Mononuclear cell (primary cell): ENCODE measurements at regions not wholly inside any gene's neighbourhood (a gene's known extent, or its start where the extent isn't known, plus 50 kb on each side); places are given as distances from the start of the nearest gene placed in this dataset.

Experiments used
- H3K27me3 ChIP-seq: 2 replicates; pipeline ENCODE4 v1.6.0; 2011; ENCODE audit warnings: low read length, control low read depth; ENCODE audit not compliant: insufficient read depth
- H3K4me1 ChIP-seq: 2 replicates; pipeline ENCODE4 v1.5.1; 2011; ENCODE audit warnings: mild to moderate bottlenecking, low read length, control low read depth; ENCODE audit not compliant: insufficient read depth
- H3K4me3 ChIP-seq: 2 replicates; pipeline ENCODE4 v1.5.1; 2011; ENCODE audit warnings: mild to moderate bottlenecking, low read length, moderate library complexity
- H3K9me3 ChIP-seq: 2 replicates; pipeline ENCODE4 v1.5.1; 2011; ENCODE audit warnings: low read depth, mild to moderate bottlenecking, control low read depth, low read length

DNA sequence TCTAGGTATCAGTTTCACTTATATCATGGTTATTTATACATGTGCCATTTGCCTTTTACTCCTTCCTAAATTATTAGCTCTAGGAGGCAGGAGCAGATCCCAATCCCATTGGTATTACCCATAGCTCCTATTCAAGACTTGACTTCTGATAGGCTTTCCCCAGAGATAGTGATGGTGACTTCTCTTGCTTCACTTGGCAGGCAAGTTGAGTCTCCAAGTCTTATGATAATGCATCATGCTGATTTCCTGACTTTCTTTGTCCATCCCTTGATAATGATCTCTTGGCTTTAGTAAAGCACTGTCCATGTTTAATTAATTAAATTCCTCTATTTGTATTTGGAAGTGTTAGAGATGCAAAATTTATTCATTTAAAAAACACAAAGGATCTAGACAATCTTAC lies 253.5 kb upstream of the ADAMTS5 start:
- no peaks in the 10 kb centered on the region for H3K4me1 ChIP-seq
- no peak overlapping the region for H3K4me3 ChIP-seq
- H3K27me3 ChIP-seq, result no peaks in the 10 kb centered on the region
- no peaks in the 10 kb centered on the region for H3K9me3 ChIP-seq

DNA sequence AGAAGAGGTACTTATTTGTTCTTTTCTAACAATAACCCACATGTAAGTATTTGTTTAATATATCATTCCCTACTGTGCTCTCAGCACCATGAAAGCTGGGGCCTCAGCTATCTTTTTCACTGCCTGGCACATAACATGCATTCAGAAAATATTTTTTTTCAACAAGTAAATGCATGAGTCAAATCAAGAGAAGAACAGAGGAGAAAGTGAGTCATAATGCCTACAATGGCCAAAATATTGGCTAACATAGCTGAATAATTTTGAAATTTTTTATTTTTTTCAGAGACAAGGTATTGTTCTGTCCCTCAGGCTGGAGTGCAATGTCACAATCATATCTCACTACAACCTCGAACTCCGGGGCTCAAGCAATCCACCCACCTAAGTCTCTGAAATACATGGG lies 252.2 kb upstream of the ADAMTS5 start:
- Histone ChIP-seq H3K27me3 (no peaks in the 10 kb centered on the region), H3K4me3 (no peak overlapping the region), H3K9me3 (no peaks in the 10 kb centered on the region), H3K4me1 (no peaks in the 10 kb centered on the region)

DNA sequence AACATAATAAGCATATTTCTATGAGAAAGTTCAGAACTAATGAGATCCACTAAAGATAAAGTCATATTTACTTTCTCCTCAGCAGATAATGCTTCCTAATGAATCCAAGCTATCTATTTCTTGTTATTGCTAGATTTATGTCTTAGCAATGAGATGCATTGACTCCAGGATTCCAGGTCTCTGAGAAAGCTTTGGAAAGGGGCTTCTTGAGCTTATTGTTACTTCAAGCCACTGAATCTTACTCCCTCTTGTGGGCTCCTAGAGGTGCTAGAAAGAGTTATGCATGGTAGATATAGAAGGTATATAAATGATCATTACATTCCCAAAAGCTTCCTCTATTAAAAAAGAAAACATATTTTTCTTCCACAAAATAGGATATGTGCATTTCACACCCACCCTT lies 246.4 kb upstream of the ADAMTS5 start:
- H3K9me3 ChIP-seq, result no peaks in the 10 kb centered on the region
- no peaks in the 10 kb centered on the region for H3K4me1 ChIP-seq
- H3K4me3 ChIP-seq, result no peak overlapping the region
- H3K27me3 ChIP-seq, result no peaks in the 10 kb centered on the region

DNA sequence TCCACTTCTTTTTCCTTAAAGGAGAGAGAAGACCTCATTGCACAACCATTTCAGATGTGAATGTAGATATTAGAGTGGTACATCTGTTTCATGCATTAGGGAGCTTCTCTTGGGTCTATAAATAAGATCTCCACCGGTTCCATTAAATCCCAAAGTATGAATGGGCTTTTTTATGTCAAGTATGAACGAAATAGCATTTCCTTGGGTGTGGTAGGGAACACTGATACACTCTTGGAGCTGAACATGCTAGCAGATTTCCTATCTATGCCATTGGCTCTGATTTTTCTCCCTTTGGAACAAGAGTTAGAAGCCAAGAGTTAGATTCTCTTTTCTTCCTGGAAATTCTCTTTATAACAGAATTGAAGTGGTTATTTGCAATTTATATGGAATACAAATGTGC lies 245.6 kb upstream of the ADAMTS5 start:
- H3K4me3 ChIP-seq, result no peak overlapping the region
- no peaks in the 10 kb centered on the region for H3K4me1 ChIP-seq
- no peaks in the 10 kb centered on the region for H3K9me3 ChIP-seq
- H3K27me3 ChIP-seq, result no peaks in the 10 kb centered on the region

DNA sequence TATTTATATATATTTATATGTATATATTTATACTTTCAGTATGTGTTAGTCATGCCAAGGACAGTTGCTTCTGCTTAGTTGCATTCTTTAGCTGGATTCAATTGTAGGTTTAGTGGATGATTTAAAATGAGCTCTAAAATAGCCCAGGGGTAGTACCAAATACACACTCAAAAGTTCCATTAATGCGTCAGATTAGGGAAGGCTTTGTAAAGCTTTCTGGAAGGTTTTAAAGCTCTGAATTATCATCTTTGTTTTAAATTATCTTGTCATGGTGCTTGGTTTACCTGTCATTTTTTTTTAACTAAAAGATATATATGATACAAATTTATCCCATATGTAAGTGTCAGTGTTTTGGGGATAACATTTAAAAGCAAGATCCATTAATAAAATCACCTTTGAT lies 242.7 kb upstream of the ADAMTS5 start:
- no peak overlapping the region for H3K4me3 ChIP-seq
- H3K9me3 ChIP-seq, result no peaks in the 10 kb centered on the region
- H3K27me3 ChIP-seq, result no peaks in the 10 kb centered on the region
- no peaks in the 10 kb centered on the region for H3K4me1 ChIP-seq

DNA sequence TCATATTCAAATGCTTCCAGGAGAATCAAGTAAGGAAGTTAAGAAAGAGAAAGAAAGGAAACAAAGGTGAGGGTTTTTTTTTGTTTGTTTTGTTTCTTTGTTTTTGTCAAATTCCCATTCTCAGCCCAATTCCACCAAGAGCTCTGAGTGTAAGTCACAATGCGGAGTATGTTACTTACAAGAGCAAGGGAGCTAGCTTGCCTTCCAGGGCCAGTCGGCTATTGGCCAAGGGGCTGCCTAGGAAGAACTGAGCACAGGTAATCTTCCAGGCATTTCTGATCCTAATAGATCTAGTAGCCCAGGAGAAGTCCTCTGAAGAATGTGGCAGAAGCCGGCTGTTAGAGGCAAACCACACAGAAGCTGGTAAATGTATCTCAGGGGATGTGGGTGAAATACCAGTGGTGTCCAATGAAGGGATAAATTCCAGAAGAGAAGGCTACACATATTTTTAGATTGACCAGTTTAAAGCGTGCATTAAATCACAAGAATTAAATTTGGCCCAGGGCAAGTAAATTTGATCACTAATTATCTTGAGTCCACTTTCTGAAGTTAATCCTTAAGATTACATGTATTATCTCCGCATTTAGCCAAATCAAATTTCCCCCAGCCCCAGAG lies 239.6 kb upstream of the ADAMTS5 start:
- no peak overlapping the region for H3K4me3 ChIP-seq
- no peaks in the 10 kb centered on the region for H3K9me3 ChIP-seq
- no peaks in the 10 kb centered on the region for H3K27me3 ChIP-seq
- H3K4me1 ChIP-seq, result no peaks in the 10 kb centered on the region

DNA sequence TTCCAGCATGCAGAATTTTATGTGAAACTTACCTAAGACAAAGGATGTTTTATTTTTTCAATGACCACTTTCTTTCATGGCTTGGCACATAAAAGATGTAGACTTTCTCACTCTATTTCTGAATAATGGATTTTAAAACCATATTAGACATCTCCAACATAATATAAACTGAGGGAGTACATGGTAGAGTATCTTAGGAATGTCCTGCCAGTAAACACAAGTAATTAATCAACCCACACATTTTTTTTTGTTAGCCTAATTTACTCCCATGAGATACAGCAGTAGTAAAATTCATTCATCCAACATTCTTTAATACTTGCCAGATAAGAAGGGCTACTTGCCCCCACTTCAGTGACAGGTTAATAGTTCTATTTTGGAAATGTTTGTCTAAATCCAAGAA lies 235.4 kb upstream of the ADAMTS5 start:
- Histone ChIP-seq H3K4me1 (no peaks in the 10 kb centered on the region), H3K9me3 (no peaks in the 10 kb centered on the region), H3K27me3 (no peaks in the 10 kb centered on the region), H3K4me3 (no peak overlapping the region)

DNA sequence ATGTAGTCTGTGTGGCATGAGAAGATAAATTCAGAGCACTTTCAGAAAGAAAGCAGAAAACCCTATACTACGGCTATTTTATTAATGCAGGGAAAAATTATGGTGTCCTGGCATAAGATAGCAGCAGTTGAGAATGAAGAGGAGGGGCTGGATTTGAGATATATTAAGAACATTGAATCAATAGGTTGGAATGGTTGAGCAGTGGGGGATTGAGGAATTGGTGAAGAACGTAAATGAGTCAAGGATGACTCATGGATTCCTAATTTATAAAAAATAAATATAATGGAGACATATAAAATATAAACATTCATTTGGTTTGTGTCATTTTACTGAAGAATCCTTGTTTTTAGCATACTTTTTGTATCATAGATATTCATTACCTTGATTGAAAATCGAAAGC lies 234.3 kb upstream of the ADAMTS5 start:
- no peaks in the 10 kb centered on the region for H3K9me3 ChIP-seq
- no peak overlapping the region for H3K4me3 ChIP-seq
- no peaks in the 10 kb centered on the region for H3K4me1 ChIP-seq
- H3K27me3 ChIP-seq, result no peaks in the 10 kb centered on the region

DNA sequence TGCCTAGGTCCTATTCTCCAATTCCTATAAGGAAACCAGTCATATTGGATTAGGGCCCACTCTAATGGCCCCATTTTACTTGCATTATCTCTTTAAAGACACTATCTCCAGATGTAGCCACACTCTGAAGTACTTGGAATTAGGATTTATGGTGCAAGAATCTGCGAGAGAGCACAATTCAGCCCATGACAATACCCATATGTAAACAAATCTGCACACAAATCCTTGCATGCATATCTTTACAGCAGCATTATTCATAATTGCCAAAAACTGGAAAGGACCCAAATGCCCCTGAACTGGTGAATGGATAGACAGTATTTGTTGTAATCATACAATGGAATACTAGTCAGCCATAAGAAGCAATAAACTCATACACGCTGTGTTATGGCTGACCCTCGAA lies 229.8 kb upstream of the ADAMTS5 start:
- H3K9me3 ChIP-seq, result no peaks in the 10 kb centered on the region
- no peaks in the 10 kb centered on the region for H3K4me1 ChIP-seq
- H3K27me3 ChIP-seq, result no peaks in the 10 kb centered on the region
- no peak overlapping the region for H3K4me3 ChIP-seq

DNA sequence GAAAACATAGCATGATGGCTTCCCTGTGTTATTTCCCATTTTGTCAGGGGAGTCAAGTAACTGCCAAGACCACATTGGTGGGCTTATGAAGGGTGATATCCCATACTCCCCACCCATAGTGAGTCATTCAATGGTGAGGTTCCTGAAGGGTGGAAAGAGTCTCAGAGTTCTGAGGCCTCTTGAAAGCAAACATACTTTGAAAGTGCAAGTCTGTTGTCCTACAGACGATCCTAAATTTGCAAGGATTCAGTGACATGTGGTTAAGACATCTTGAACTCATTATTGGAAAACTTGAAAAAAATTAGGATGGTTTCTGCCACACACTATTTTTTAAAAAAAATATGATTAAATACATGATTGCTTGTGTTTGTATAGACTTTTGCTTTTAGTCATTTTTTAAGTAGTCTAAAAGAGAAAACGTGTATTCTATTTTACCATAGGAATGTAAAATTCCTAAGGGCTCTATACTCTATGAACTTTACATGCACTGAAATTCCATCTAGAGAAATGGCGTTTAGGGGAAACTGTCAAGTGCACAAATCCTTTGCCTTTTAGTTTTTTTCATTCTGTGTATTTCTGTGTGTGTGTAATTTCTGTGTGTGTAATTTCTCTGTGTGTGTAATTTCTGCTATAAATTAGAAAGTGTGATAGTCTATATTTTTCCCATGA lies 225.5 kb upstream of the ADAMTS5 start:
- no peaks in the 10 kb centered on the region for H3K9me3 ChIP-seq
- H3K4me1 ChIP-seq, result no peaks in the 10 kb centered on the region
- no peaks in the 10 kb centered on the region for H3K27me3 ChIP-seq
- no peak overlapping the region for H3K4me3 ChIP-seq

DNA sequence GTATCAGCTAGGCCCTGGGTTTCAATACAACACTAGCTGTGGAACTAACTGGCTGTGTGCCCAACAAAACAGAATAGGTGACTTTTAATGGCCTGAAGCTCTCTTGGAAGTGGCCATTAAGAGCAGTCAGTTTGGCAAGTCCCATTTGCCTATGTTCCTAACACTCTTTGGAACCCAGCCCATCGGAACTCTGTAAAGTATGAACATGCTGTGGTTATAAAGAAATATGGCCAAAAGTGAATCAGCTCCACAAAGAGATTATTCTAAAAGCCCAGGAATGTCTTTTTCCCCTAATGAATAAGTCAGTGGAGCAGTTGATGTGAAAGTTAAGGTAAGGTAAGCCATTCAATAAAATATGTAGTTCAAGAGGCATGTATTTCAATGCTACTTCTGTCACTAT lies 223.7 kb upstream of the ADAMTS5 start:
- Histone ChIP-seq H3K4me1 (no peaks in the 10 kb centered on the region), H3K4me3 (no peak overlapping the region), H3K27me3 (no peaks in the 10 kb centered on the region), H3K9me3 (no peaks in the 10 kb centered on the region)

DNA sequence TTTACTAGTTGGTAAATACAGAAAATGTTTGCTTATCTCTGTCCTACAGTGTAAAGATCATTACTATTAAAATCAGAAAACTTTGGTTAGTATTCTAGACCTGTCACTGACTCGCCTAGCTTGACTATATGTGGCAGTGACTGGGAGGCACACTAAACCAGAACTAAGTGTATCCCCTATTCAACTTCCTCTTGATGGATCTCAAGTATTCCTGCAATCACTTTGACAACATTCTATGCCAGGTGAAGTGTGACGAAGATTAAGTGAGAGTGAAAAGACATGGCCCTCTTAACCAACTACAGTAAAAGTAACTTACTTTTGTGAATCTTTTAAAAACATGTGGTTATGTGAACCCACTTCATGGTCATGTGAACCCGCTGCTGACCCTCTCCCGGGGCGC lies 223.0 kb upstream of the ADAMTS5 start:
- Histone ChIP-seq H3K4me3 (no peak overlapping the region), H3K27me3 (no peaks in the 10 kb centered on the region), H3K9me3 (no peaks in the 10 kb centered on the region), H3K4me1 (no peaks in the 10 kb centered on the region)

DNA sequence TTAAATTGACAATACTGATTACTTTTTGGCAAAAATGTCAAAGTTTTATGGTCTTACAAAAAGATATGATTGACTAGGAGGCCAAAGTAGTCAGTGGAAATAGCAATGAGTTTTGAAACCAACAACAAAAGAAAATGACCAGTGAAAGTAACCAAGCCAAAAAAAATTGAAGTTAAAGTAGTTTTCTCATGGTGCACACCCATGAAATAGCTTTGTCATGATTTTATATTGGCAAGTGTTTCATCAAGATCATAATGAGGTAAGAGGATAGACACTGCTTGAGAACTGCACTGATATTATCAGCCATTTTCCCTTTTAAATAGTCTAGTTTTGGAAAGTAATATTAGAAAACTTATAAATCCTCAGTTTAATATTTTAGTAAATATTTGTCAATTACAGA lies 206.2 kb upstream of the ADAMTS5 start:
- H3K4me3 ChIP-seq, result no peak overlapping the region
- H3K4me1 ChIP-seq, result no peaks in the 10 kb centered on the region
- no peaks in the 10 kb centered on the region for H3K9me3 ChIP-seq
- H3K27me3 ChIP-seq, result no peaks in the 10 kb centered on the region

DNA sequence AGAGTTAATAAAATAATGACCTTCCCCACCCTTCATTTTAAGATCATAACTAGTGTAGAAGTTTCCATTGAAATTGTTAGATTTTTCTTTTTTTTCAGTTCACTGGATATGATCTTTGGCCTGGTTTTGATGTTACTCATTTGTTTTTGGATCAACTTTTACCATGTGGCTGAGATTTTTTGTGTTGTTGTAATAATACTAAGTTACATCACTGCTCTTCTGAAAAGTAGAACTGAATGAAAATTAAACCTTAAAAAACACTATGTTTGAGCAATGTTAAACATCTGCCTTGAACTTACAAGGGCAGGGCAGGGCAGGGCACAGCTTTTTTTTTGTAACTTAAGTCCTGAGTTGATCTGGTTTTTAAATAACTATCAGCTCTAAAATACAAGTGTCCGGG lies 204.8 kb upstream of the ADAMTS5 start:
- H3K4me1 ChIP-seq, result no peaks in the 10 kb centered on the region
- no peaks in the 10 kb centered on the region for H3K27me3 ChIP-seq
- no peaks in the 10 kb centered on the region for H3K9me3 ChIP-seq
- no peak overlapping the region for H3K4me3 ChIP-seq

DNA sequence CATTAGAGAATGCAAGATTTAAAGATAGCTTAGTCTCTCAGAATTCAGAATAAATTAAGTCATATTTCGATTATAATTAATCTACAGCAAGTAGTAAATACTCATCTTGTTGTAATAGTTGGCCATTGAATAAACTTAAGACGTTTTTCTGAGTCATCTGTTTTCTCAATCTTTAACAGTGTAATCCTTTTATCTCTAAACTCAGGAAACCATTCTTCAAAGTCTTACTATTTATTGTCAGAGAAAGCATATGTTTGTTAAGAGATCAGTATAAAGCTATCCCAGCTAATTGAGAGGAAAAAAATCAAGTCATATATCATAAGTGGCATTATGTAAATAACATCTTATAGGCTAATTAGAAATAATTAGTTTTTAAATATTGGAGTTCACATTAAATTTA lies 201.2 kb upstream of the ADAMTS5 start:
- Histone ChIP-seq H3K4me1 (no peaks in the 10 kb centered on the region), H3K27me3 (no peaks in the 10 kb centered on the region), H3K9me3 (no peaks in the 10 kb centered on the region), H3K4me3 (no peak overlapping the region)
